Hindlimb muscle (tissue), 1 donor: ENCODE measurements at regions not wholly inside any gene's neighbourhood (a gene's known extent, or its start where the extent isn't known, plus 50 kb on each side); places are given as distances from the start of the nearest gene placed in this dataset.

ENCODE experiments used
- DNase-seq: peaks from one replicate; pipeline ENCODE4 v3.0.0-alpha.2; 2013

- DNase-seq = no peak
These were observed 332.6 kb upstream of the MANEA start for GRCh38 chr6:95244751-95245150.

GRCh38 chr6:95248499-95248898 lies 328.8 kb upstream of the MANEA start:
- DNase-seq = peak; percentile 9

- DNase-seq = no peak
These were observed 328.2 kb upstream of the MANEA start for GRCh38 chr6:95249175-95249574.

GRCh38 chr6:95249661-95250060 lies 327.7 kb upstream of the MANEA start:
- DNase-seq = no peak

- no peak for DNase-seq
These were observed 313.5 kb upstream of the MANEA start for GRCh38 chr6:95263840-95264239.

- DNase-seq = no peak
These were observed 310.6 kb upstream of the MANEA start for GRCh38 chr6:95266537-95267258.

- no peak for DNase-seq
These were observed 302.6 kb upstream of the MANEA start for GRCh38 chr6:95274686-95275235.

GRCh38 chr6:95279616-95280015 lies 297.7 kb upstream of the MANEA start:
- peak; percentile 46 for DNase-seq

GRCh38 chr6:95280686-95281273 lies 296.6 kb upstream of the MANEA start:
- no peak for DNase-seq

GRCh38 chr6:95285881-95286280 lies 291.5 kb upstream of the MANEA start:
- no peak for DNase-seq

- no peak for DNase-seq
These were observed 290.5 kb upstream of the MANEA start for GRCh38 chr6:95286874-95287273.

- DNase-seq = no peak
These were observed 289.1 kb upstream of the MANEA start for GRCh38 chr6:95288251-95288650.

- DNase-seq = no peak
These were observed 285.3 kb upstream of the MANEA start for GRCh38 chr6:95292011-95292410.

GRCh38 chr6:95293257-95293656 lies 284.1 kb upstream of the MANEA start:
- no peak for DNase-seq

- DNase-seq = no peak
These were observed 283.3 kb upstream of the MANEA start for GRCh38 chr6:95294043-95294442.

- DNase-seq = no peak
These were observed 267.8 kb upstream of the MANEA start for GRCh38 chr6:95309545-95309944.

GRCh38 chr6:95318137-95318536 lies 259.2 kb upstream of the MANEA start:
- DNase-seq = no peak

- DNase-seq = peak; percentile 2
These were observed 256.2 kb upstream of the MANEA start for GRCh38 chr6:95321126-95321525.

- no peak for DNase-seq
These were observed 251.4 kb upstream of the MANEA start for GRCh38 chr6:95325916-95326315.

- DNase-seq = no peak
These were observed 249.1 kb upstream of the MANEA start for GRCh38 chr6:95328231-95328630.

- no peak for DNase-seq
These were observed 225.1 kb upstream of the MANEA start for GRCh38 chr6:95352064-95352795.

GRCh38 chr6:95354551-95354950 lies 222.8 kb upstream of the MANEA start:
- DNase-seq = no peak

- DNase-seq = no peak
These were observed 219.8 kb upstream of the MANEA start for GRCh38 chr6:95357380-95358020.
